Endothelial cell (in vitro differentiated cells): ENCODE measurements at regions not wholly inside any gene's neighbourhood (a gene's known extent, or its start where the extent isn't known, plus 50 kb on each side); places are given as distances from the start of the nearest gene placed in this dataset.
A peak's percentile ranks its signal among the peaks of the same experiment; 100 is the strongest.

Source experiments
- DNase-seq: peaks from one replicate; pipeline ENCODE4 v3.0.0; 2021; ENCODE audit warnings: low spot score
- H3K27ac Mint-ChIP-seq: one replicate; pipeline ENCODE4 v1.8.0; 2021; ENCODE audit warnings: mixed read lengths, inconsistent platforms; ENCODE audit not compliant: unreplicated experiment
- H3K27me3 Mint-ChIP-seq: one replicate; pipeline ENCODE4 v1.8.0; 2021; ENCODE audit warnings: mild to moderate bottlenecking, moderate library complexity, mixed read lengths, inconsistent platforms; ENCODE audit not compliant: unreplicated experiment
- H3K36me3 Mint-ChIP-seq: one replicate; pipeline ENCODE4 v1.8.0; 2021; ENCODE audit warnings: mild to moderate bottlenecking, low read depth, mixed read lengths, inconsistent platforms; ENCODE audit not compliant: unreplicated experiment
- H3K4me1 Mint-ChIP-seq: one replicate; pipeline ENCODE4 v1.8.0; 2021; ENCODE audit warnings: mild to moderate bottlenecking, mixed read lengths, inconsistent platforms; ENCODE audit not compliant: unreplicated experiment
- H3K4me3 Mint-ChIP-seq: one replicate; pipeline ENCODE4 v1.8.0; 2021; ENCODE audit warnings: mild to moderate bottlenecking, mixed read lengths, inconsistent platforms; ENCODE audit not compliant: unreplicated experiment
- H3K9me3 Mint-ChIP-seq: one replicate; pipeline ENCODE4 v1.8.0; 2021; ENCODE audit warnings: mixed read lengths, inconsistent platforms; ENCODE audit not compliant: unreplicated experiment
- TF ChIP-seq, protein P1 (sequence below): fragments of 200-600 bp; sonication (generic); IDR thresholded peaks from one replicate; pipeline ENCODE4 v1.5.0; 2021; ENCODE audit warnings: antibody characterized with exemption; ENCODE audit not compliant: unreplicated experiment

DNA sequence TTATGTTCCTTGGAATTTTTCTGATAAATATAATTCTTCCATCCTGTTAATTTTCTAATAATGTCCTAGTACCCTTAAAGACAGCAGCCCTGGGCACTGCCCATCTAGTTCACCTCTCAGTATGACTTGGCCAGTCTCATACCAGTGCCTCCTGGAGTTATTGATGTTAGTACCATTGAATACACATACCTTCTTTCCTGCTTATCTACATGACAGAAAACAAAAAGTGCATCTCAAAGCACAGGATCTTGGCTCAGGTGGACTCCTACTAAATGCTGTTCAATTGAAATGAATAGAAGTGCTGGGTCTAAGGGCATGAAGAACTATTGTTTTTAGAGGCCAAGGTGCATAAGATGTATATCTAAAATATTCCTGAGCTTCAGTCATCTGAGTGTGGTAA, 669.7 kb downstream of the NR2F1-AS1 start:
- DNase-seq = no peak
- Mint-ChIP-seq H3K4me1 (peaks cover under 1% of the 10 kb centered on the region), H3K36me3 (no peaks in the 10 kb centered on the region), H3K27me3 (no peaks in the 10 kb centered on the region), H3K9me3 (no peaks in the 10 kb centered on the region), H3K4me3 (no peak overlapping the region), H3K27ac (no peak overlapping the region)
- TF ChIP-seq, protein P1, sequence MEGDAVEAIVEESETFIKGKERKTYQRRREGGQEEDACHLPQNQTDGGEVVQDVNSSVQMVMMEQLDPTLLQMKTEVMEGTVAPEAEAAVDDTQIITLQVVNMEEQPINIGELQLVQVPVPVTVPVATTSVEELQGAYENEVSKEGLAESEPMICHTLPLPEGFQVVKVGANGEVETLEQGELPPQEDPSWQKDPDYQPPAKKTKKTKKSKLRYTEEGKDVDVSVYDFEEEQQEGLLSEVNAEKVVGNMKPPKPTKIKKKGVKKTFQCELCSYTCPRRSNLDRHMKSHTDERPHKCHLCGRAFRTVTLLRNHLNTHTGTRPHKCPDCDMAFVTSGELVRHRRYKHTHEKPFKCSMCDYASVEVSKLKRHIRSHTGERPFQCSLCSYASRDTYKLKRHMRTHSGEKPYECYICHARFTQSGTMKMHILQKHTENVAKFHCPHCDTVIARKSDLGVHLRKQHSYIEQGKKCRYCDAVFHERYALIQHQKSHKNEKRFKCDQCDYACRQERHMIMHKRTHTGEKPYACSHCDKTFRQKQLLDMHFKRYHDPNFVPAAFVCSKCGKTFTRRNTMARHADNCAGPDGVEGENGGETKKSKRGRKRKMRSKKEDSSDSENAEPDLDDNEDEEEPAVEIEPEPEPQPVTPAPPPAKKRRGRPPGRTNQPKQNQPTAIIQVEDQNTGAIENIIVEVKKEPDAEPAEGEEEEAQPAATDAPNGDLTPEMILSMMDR = no peak

DNA sequence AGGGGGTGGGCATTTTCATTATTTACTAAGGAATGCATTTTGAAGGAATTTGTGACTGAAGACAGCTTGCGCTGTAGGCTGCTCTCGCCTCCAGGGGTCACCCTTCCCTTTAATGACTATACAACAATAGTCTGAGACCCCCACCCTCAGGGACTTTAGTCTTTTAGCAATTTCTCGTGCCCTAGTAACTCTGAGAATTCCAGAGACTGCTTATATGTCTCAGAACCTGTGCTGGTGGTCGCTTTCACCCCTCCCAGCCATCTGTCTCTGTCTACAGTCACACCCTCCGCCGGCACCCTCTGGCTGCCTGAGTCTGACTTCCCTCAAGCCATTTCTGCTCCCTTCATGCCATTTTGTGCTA, 671.4 kb downstream of the NR2F1-AS1 start:
- DNase-seq = peak; percentile 53
- Mint-ChIP-seq H3K9me3 (no peaks in the 10 kb centered on the region), H3K4me1 (no peaks in the 10 kb centered on the region), H3K4me3 (no peak overlapping the region), H3K27ac (no peak overlapping the region), H3K36me3 (no peaks in the 10 kb centered on the region), H3K27me3 (no peaks in the 10 kb centered on the region)
- TF ChIP-seq, protein P1 = peak; percentile 70

DNA sequence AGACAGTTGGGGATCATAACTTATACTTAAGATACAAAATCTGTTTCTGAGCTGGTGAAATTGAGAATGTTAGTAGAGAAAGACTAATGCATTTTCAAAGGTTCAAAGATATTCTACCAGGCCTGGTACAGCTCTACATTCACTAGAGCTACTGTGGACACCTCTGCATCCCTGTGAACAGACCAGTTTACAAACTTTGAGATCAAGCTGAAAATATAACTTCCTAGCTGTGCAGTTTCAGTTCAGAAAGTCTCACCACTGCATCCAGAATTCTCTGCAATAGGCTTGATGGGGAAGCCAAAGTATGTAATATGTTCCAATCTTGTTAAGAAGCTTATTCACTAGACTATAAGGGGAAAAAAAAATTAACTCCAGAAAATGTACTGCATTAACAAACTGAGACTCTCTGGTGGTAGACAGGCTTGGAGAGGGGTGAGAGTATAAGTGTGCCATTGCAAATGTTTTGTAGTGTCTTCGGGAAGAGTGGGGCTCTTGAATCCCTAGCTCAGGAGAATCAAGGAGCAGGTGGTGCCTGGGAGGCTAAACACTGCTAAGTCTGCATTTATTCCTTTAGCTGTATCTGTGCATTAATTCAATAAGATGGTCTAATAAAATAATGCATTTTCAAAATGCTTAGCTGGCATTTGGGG, 671.9 kb downstream of the NR2F1-AS1 start:
- no peaks in the 10 kb centered on the region for H3K36me3 Mint-ChIP-seq
- no peak overlapping the region for H3K4me3 Mint-ChIP-seq
- no peaks in the 10 kb centered on the region for H3K9me3 Mint-ChIP-seq
- H3K27me3 Mint-ChIP-seq = no peaks in the 10 kb centered on the region
- H3K4me1 Mint-ChIP-seq = no peaks in the 10 kb centered on the region
- TF ChIP-seq, protein P1 = no peak
- DNase-seq = no peak
- H3K27ac Mint-ChIP-seq = no peak overlapping the region

DNA sequence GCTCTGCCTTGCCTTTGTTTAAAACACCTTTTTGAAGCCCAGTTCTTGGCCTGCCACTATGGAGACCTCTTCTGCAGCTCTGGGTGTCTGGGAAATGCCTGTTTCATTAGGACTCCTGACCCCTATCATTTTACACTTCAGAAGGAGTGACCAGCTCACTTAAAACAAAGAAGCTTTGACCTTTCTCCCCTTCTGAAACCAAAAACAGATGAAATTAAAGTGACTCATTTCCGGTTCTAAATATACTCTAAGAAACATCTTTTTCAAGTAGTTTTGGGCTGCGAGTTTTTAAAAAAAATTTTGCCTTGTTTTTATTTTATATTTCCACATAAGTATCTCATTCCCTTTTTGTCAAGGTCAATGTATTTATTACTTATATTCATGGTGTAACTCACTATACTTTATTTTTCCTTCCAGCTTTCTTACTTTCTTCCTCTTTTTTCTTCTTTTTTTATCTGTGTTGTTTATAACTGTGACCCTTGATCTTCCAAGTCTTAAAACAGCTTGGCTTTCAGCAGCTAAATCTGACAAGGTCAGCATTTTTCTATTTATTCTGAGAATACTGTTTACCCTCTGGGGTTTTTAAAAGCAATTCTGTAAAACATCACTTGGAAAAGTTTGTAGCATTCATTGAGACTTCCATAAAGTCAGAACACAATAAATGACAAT, 672.9 kb downstream of the NR2F1-AS1 start:
- Mint-ChIP-seq H3K4me1 (no peaks in the 10 kb centered on the region), H3K9me3 (no peaks in the 10 kb centered on the region), H3K36me3 (no peaks in the 10 kb centered on the region), H3K27me3 (no peaks in the 10 kb centered on the region), H3K4me3 (no peak overlapping the region), H3K27ac (no peak overlapping the region)
- TF ChIP-seq, protein P1 = no peak
- DNase-seq = no peak

DNA sequence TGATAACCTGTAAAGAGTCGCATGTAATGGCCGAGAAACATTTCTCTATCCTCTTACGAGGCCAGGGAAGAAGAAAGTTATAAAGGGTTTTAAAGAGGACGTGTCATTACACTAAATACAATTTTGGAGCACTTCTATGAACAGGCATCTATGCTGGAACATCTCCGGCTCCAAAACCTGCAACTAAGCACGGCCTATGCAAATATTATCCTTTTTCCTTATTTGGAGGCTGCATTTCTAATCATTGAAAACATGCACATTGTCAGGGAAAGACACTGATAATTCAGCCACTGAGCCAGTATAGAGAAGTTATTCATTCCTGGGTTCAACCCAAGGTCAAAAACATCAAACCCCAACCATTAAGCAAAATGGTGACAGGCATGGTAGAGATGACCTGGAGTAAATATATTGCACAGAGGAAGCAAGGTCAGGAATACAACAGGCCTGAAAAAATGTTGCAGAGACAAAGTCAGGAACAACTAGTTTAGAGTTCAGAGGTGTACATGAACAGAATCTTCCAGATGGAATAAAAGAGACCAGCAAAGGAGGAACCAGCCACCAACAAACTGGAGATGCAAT, 674.1 kb downstream of the NR2F1-AS1 start:
- no peak for DNase-seq
- Mint-ChIP-seq H3K27me3 (no peaks in the 10 kb centered on the region), H3K27ac (no peak overlapping the region), H3K4me1 (no peaks in the 10 kb centered on the region), H3K4me3 (no peak overlapping the region), H3K9me3 (no peaks in the 10 kb centered on the region), H3K36me3 (no peaks in the 10 kb centered on the region)
- TF ChIP-seq, protein P1 = no peak
